ENCODE measurements at regions not wholly inside any gene's neighbourhood (a gene's known extent, or its start where the extent isn't known, plus 50 kb on each side); places are given as distances from the start of the nearest gene placed in this dataset.

GRCh38 chr3:124572851-124573405, 157.3 kb upstream of the UMPS start:
- Histone ChIP-seq H3K36me3 (ENCODE audit: control insufficient read depth, insufficient read depth, low read length) (no peaks in the 10 kb centered on the region), H3K9ac (ENCODE audit: insufficient read depth, low read length) (no peak overlapping the region), H3K79me2 (ENCODE audit: control insufficient read depth, insufficient read depth, low read length) (no peaks in the 10 kb centered on the region), H3K4me2 (ENCODE audit: extremely low read depth, insufficient read depth, low read length) (no peak overlapping the region), H3K27ac (ENCODE audit: insufficient read depth, low read length) (no peak overlapping the region), H3K9me3 (ENCODE audit: control insufficient read depth, insufficient read depth, low read depth, low read length) (no peaks in the 10 kb centered on the region), H4K20me1 (ENCODE audit: control insufficient read depth, extremely low read depth, insufficient read depth, low read length) (no peaks in the 10 kb centered on the region), H3K4me1 (ENCODE audit: control insufficient read depth, extremely low read depth, insufficient read depth, low read length) (no peaks in the 10 kb centered on the region), H2AFZ (ENCODE audit: low read length) (no peak overlapping the region), H3K4me3 (replicated peaks in 1 of 4; ENCODE audit: control extremely low read depth in 1 of 4, insufficient read depth in 1 of 4, low read depth in 3 of 4, low read length in 4 of 4) (no peak overlapping the region), H3K27me3 (ENCODE audit: control insufficient read depth, insufficient read depth, low read length) (no peaks in the 10 kb centered on the region)
- TF ChIP-seq, protein P1, sequence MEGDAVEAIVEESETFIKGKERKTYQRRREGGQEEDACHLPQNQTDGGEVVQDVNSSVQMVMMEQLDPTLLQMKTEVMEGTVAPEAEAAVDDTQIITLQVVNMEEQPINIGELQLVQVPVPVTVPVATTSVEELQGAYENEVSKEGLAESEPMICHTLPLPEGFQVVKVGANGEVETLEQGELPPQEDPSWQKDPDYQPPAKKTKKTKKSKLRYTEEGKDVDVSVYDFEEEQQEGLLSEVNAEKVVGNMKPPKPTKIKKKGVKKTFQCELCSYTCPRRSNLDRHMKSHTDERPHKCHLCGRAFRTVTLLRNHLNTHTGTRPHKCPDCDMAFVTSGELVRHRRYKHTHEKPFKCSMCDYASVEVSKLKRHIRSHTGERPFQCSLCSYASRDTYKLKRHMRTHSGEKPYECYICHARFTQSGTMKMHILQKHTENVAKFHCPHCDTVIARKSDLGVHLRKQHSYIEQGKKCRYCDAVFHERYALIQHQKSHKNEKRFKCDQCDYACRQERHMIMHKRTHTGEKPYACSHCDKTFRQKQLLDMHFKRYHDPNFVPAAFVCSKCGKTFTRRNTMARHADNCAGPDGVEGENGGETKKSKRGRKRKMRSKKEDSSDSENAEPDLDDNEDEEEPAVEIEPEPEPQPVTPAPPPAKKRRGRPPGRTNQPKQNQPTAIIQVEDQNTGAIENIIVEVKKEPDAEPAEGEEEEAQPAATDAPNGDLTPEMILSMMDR (conservative IDR thresholded peaks at IDR 0.05 in 1 of 2, IDR thresholded peaks at IDR 0.05 in 1 of 2; ENCODE audit: low read depth in 1 of 2, low read length in 2 of 2), result no peak
- TF ChIP-seq EZH2 (IDR thresholded peaks at IDR 0.05; ENCODE audit: low read length, missing control alignments), result no peak
- DNase-seq (ENCODE audit: low read depth in 2 of 2), result no peak

DNA sequence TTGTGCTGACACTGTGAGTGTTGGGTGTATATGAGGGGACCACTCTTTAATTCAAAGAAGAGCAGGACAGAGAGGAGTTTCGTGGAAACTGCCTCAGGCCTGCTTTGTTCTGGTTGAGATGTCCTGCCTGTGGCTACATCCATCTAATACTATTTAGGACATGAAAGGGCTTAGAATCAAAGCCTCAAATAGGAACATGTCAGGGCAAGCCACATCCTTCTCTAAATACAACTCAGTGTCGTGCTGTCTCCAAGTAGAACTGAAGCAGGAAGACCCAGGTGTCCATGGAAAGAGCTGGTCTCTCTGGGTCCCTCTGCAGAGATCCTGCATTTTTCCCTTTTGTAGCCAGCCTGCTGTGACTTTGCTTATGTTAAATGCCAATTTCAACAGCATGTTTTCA, 156.2 kb upstream of the UMPS start:
- Histone ChIP-seq H3K36me3 (ENCODE audit: control insufficient read depth, insufficient read depth, low read length) (no peaks in the 10 kb centered on the region), H3K27me3 (ENCODE audit: control insufficient read depth, insufficient read depth, low read length) (peaks cover 2% of the 10 kb centered on the region), H3K79me2 (ENCODE audit: control insufficient read depth, insufficient read depth, low read length) (no peaks in the 10 kb centered on the region), H3K4me3 (replicated peaks in 1 of 4; ENCODE audit: control extremely low read depth in 1 of 4, insufficient read depth in 1 of 4, low read depth in 3 of 4, low read length in 4 of 4) (no peak overlapping the region), H3K9me3 (ENCODE audit: control insufficient read depth, insufficient read depth, low read depth, low read length) (no peaks in the 10 kb centered on the region), H3K4me1 (ENCODE audit: control insufficient read depth, extremely low read depth, insufficient read depth, low read length) (no peaks in the 10 kb centered on the region), H2AFZ (ENCODE audit: low read length) (no peak overlapping the region), H3K27ac (ENCODE audit: insufficient read depth, low read length) (no peak overlapping the region), H3K4me2 (ENCODE audit: extremely low read depth, insufficient read depth, low read length) (no peak overlapping the region), H4K20me1 (ENCODE audit: control insufficient read depth, extremely low read depth, insufficient read depth, low read length) (no peaks in the 10 kb centered on the region), H3K9ac (ENCODE audit: insufficient read depth, low read length) (no peak overlapping the region)
- DNase-seq (ENCODE audit: low read depth in 2 of 2), result no peak
- TF ChIP-seq, protein P1 (conservative IDR thresholded peaks at IDR 0.05 in 1 of 2, IDR thresholded peaks at IDR 0.05 in 1 of 2; ENCODE audit: low read depth in 1 of 2, low read length in 2 of 2), result no peak
- TF ChIP-seq EZH2 (IDR thresholded peaks at IDR 0.05; ENCODE audit: low read length, missing control alignments), result no peak

GRCh38 chr3:124576565-124577493, 153.4 kb upstream of the UMPS start:
- H4K20me1 ChIP-seq (ENCODE audit: control insufficient read depth, extremely low read depth, insufficient read depth, low read length), result no peaks in the 10 kb centered on the region
- no peak overlapping the region for H3K9ac ChIP-seq (ENCODE audit: insufficient read depth, low read length)
- H3K4me2 ChIP-seq (ENCODE audit: extremely low read depth, insufficient read depth, low read length), result no peak overlapping the region
- no peaks in the 10 kb centered on the region for H3K4me1 ChIP-seq (ENCODE audit: control insufficient read depth, extremely low read depth, insufficient read depth, low read length)
- no peak for DNase-seq (ENCODE audit: low read depth in 2 of 2)
- H3K27ac ChIP-seq (ENCODE audit: insufficient read depth, low read length), result no peak overlapping the region
- no peaks in the 10 kb centered on the region for H3K79me2 ChIP-seq (ENCODE audit: control insufficient read depth, insufficient read depth, low read length)
- no peak overlapping the region for H2AFZ ChIP-seq (ENCODE audit: low read length)
- no peaks in the 10 kb centered on the region for H3K9me3 ChIP-seq (ENCODE audit: control insufficient read depth, insufficient read depth, low read depth, low read length)
- TF ChIP-seq, protein P1 (conservative IDR thresholded peaks at IDR 0.05 in 1 of 2, IDR thresholded peaks at IDR 0.05 in 1 of 2; ENCODE audit: low read depth in 1 of 2, low read length in 2 of 2), result peak in 1 of 2 donors; percentile 6
- TF ChIP-seq EZH2 (IDR thresholded peaks at IDR 0.05; ENCODE audit: low read length, missing control alignments), result no peak
- peaks cover 3% of the 10 kb centered on the region for H3K27me3 ChIP-seq (ENCODE audit: control insufficient read depth, insufficient read depth, low read length)
- H3K4me3 ChIP-seq (replicated peaks in 1 of 4; ENCODE audit: control extremely low read depth in 1 of 4, insufficient read depth in 1 of 4, low read depth in 3 of 4, low read length in 4 of 4), result no peak overlapping the region
- no peaks in the 10 kb centered on the region for H3K36me3 ChIP-seq (ENCODE audit: control insufficient read depth, insufficient read depth, low read length)

All from fibroblast of lung (primary cell).